GM23248 (cell line): ENCODE measurements at regions not wholly inside any gene's neighbourhood (a gene's known extent, or its start where the extent isn't known, plus 50 kb on each side); places are given as distances from the start of the nearest gene placed in this dataset.

ENCODE experiments used
- EZH2 ChIP-seq: fragments of 200-600 bp; sonication (generic); IDR thresholded peaks from 2 replicates; pipeline ENCODE4 v1.6.1; 2018; ENCODE audit warnings: antibody characterized with exemption, mild to moderate bottlenecking; ENCODE audit not compliant: insufficient read depth, poor library complexity, severe bottlenecking
- EZH2phosphoT487 ChIP-seq: fragments of 200-600 bp; sonication (generic); IDR thresholded peaks from 2 replicates; pipeline ENCODE4 v1.6.1; 2018; ENCODE audit warnings: antibody characterized with exemption, moderate library complexity, mild to moderate bottlenecking, low read depth; ENCODE audit not compliant: insufficient read depth

- TF ChIP-seq EZH2 (no peak), EZH2phosphoT487 (no peak)
These were observed 75.4 kb downstream of the CPN2 start for GRCh38 chr3:194275721-194276120.
